Progenitor cell of endocrine pancreas (in vitro differentiated cells): ENCODE measurements at regions not wholly inside any gene's neighbourhood (a gene's known extent, or its start where the extent isn't known, plus 50 kb on each side); places are given as distances from the start of the nearest gene placed in this dataset.

Experiments used
- DNase-seq: peaks from one replicate; pipeline ENCODE4 v3.0.0; 2021; ENCODE audit warnings: low spot score; ENCODE audit not compliant: unreplicated experiment
- H3K27ac Mint-ChIP-seq: 2 replicates; pipeline ENCODE4 v1.8.0; 2021; ENCODE audit warnings: mild to moderate bottlenecking, moderate library complexity, mixed read lengths
- H3K27me3 Mint-ChIP-seq: 2 replicates; pipeline ENCODE4 v1.8.0; 2021; ENCODE audit warnings: mixed read lengths
- H3K36me3 Mint-ChIP-seq: 2 replicates; pipeline ENCODE4 v1.8.0; 2022; ENCODE audit warnings: mixed read lengths; ENCODE audit not compliant: insufficient read depth
- H3K4me1 Mint-ChIP-seq: 2 replicates; pipeline ENCODE4 v1.8.0; 2021; ENCODE audit warnings: low read depth, mixed read lengths
- H3K4me3 Mint-ChIP-seq: 2 replicates; pipeline ENCODE4 v1.8.0; 2021; ENCODE audit warnings: low read depth, mild to moderate bottlenecking, moderate library complexity, mixed read lengths
- H3K9me3 Mint-ChIP-seq: 2 replicates; pipeline ENCODE4 v1.8.0; 2021; ENCODE audit warnings: low read depth, mixed read lengths
- CTCF ChIP-seq: fragments of 200-600 bp; sonication (generic); IDR thresholded peaks from one replicate; pipeline ENCODE4 v1.5.0; 2021; ENCODE audit warnings: antibody characterized with exemption, mild to moderate bottlenecking; ENCODE audit not compliant: unreplicated experiment

GRCh38 chr3:148534089-148534988 is 163.4 kb upstream of the AGTR1 start:
- H3K27me3 Mint-ChIP-seq, result no peaks in the 10 kb centered on the region
- H3K36me3 Mint-ChIP-seq, result no peaks in the 10 kb centered on the region
- no peak for DNase-seq
- H3K4me1 Mint-ChIP-seq, result peaks cover 33% of the 10 kb centered on the region
- H3K27ac Mint-ChIP-seq, result peak overlapping the region; percentile 49
- no peak for TF ChIP-seq CTCF
- peaks cover 2% of the 10 kb centered on the region for H3K9me3 Mint-ChIP-seq
- no peak overlapping the region for H3K4me3 Mint-ChIP-seq

- Mint-ChIP-seq H3K4me3 (no peak overlapping the region), H3K27ac (no peak overlapping the region), H3K4me1 (peaks cover 29% of the 10 kb centered on the region), H3K36me3 (no peaks in the 10 kb centered on the region), H3K9me3 (peaks cover 5% of the 10 kb centered on the region), H3K27me3 (no peaks in the 10 kb centered on the region)
- TF ChIP-seq CTCF, result no peak
- no peak for DNase-seq
Measured at GRCh38 chr3:148535001-148535400, 162.7 kb upstream of the AGTR1 start.

GRCh38 chr3:148540266-148540665 is 157.4 kb upstream of the AGTR1 start:
- H3K4me1 Mint-ChIP-seq, result no peaks in the 10 kb centered on the region
- no peaks in the 10 kb centered on the region for H3K36me3 Mint-ChIP-seq
- TF ChIP-seq CTCF, result no peak
- no peaks in the 10 kb centered on the region for H3K27me3 Mint-ChIP-seq
- no peak overlapping the region for H3K27ac Mint-ChIP-seq
- DNase-seq, result no peak
- H3K9me3 Mint-ChIP-seq, result peaks cover 5% of the 10 kb centered on the region
- H3K4me3 Mint-ChIP-seq, result no peak overlapping the region

- no peak for TF ChIP-seq CTCF
Measured at GRCh38 chr3:148540851-148541250, 156.9 kb upstream of the AGTR1 start.

GRCh38 chr3:148546959-148547358 is 150.7 kb upstream of the AGTR1 start:
- TF ChIP-seq CTCF, result no peak
- peak overlapping the region; percentile 64 for H3K27ac Mint-ChIP-seq
- H3K36me3 Mint-ChIP-seq, result no peaks in the 10 kb centered on the region

More at GRCh38 chr3:148540851-148541250, 156.9 kb upstream of the AGTR1 start:
- H3K4me3 Mint-ChIP-seq, result no peak overlapping the region
- peaks cover 1% of the 10 kb centered on the region for H3K4me1 Mint-ChIP-seq
- no peak for DNase-seq
- no peak overlapping the region for H3K27ac Mint-ChIP-seq
- H3K36me3 Mint-ChIP-seq, result no peaks in the 10 kb centered on the region
- H3K27me3 Mint-ChIP-seq, result no peaks in the 10 kb centered on the region
- peaks cover 5% of the 10 kb centered on the region for H3K9me3 Mint-ChIP-seq

More at GRCh38 chr3:148546959-148547358, 150.7 kb upstream of the AGTR1 start:
- no peaks in the 10 kb centered on the region for H3K9me3 Mint-ChIP-seq
- H3K4me3 Mint-ChIP-seq, result no peak overlapping the region
- peaks cover 9% of the 10 kb centered on the region for H3K4me1 Mint-ChIP-seq
- no peaks in the 10 kb centered on the region for H3K27me3 Mint-ChIP-seq
- DNase-seq, result no peak
